Retinal pigment epithelial cell (primary cell): ENCODE measurements at regions not wholly inside any gene's neighbourhood (a gene's known extent, or its start where the extent isn't known, plus 50 kb on each side); places are given as distances from the start of the nearest gene placed in this dataset.

ENCODE experiments used
- DNase-seq: peaks from one replicate; pipeline ENCODE4 v3.0.0-alpha.2; 2010; ENCODE audit warnings: low read depth
- H3K4me3 ChIP-seq: 2 replicates; pipeline ENCODE4 v1.5.1; 2011; ENCODE audit warnings: mild to moderate bottlenecking, low read length, control low read depth, moderate library complexity
- TF ChIP-seq, protein P1 (sequence below): conservative IDR thresholded peaks from 2 replicates; pipeline ENCODE4 v1.5.1; 2011; ENCODE audit warnings: low read depth, low read length, control low read depth, inconsistent platforms

DNA sequence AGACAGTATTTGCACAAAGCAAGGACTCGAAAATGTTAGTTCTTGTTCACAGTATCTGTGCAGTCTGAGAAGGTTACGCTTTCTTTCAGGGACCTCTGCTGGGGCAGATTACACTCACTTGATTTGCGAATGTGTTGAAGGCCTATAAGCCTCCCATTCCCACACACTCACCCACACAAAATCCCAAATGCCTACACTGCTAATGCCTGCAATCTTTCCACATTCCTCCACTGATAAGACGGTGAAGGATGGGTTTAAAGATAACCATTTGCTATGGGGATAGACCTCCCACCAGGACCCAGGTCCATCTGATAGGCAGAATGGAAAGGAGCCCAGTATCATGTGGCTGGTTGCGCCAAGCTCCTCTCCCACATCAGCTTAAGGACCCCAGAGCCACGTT lies 394.9 kb upstream of the SALL1 start:
- TF ChIP-seq, protein P1, sequence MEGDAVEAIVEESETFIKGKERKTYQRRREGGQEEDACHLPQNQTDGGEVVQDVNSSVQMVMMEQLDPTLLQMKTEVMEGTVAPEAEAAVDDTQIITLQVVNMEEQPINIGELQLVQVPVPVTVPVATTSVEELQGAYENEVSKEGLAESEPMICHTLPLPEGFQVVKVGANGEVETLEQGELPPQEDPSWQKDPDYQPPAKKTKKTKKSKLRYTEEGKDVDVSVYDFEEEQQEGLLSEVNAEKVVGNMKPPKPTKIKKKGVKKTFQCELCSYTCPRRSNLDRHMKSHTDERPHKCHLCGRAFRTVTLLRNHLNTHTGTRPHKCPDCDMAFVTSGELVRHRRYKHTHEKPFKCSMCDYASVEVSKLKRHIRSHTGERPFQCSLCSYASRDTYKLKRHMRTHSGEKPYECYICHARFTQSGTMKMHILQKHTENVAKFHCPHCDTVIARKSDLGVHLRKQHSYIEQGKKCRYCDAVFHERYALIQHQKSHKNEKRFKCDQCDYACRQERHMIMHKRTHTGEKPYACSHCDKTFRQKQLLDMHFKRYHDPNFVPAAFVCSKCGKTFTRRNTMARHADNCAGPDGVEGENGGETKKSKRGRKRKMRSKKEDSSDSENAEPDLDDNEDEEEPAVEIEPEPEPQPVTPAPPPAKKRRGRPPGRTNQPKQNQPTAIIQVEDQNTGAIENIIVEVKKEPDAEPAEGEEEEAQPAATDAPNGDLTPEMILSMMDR, result no peak
- H3K4me3 ChIP-seq, result no peak overlapping the region
- DNase-seq, result no peak

DNA sequence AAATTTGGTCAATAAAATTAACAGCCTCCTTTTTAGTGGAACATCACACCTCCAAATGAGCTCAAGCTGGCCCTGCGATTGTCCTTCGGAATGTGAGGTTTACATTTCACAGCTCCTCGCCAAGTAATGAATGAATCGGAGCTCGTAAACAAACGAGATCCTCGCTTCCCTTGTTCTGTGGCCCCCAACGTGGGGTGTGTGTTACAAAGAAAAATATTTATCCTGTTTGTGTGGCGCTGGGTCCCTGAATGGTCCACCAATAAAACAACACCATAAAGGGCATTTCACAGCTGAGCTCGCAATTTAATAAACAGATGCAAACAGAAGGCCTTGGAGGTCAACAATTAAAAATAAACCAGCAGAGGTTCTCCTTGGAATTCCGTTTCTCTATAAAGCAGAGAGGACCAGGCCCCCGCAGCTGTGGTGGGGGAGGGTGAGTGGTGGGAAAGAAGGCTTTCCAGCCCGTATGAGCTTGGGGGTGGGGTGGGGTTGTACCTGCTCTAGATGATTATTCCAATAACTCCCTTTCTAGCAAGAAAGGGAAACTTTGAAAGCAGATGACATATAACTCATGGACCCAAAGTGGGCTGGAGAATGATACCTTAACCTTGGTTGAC lies 393.9 kb upstream of the SALL1 start:
- no peak overlapping the region for H3K4me3 ChIP-seq
- DNase-seq, result no peak
- TF ChIP-seq, protein P1, result no peak

DNA sequence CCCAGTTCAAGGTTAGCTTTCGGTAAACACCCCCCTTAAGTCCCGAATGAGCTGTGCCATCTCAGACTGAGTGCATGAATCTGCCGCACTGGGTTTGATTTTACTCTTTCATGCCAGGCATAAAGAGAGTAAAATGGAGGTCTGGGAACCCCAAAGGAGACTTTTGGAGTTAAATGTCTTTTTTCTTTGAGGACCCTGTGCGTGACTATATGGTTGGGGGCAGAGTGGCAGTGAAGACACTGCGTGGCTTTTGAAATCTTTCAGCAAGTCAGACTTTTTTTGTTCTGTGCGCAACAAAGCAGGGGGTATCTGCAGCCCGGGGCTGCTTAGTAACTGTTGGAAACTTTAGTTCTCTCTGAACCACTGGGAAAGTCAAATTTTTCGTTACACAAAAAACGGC lies 392.9 kb upstream of the SALL1 start:
- H3K4me3 ChIP-seq, result no peak overlapping the region
- TF ChIP-seq, protein P1, result no peak
- no peak for DNase-seq

DNA sequence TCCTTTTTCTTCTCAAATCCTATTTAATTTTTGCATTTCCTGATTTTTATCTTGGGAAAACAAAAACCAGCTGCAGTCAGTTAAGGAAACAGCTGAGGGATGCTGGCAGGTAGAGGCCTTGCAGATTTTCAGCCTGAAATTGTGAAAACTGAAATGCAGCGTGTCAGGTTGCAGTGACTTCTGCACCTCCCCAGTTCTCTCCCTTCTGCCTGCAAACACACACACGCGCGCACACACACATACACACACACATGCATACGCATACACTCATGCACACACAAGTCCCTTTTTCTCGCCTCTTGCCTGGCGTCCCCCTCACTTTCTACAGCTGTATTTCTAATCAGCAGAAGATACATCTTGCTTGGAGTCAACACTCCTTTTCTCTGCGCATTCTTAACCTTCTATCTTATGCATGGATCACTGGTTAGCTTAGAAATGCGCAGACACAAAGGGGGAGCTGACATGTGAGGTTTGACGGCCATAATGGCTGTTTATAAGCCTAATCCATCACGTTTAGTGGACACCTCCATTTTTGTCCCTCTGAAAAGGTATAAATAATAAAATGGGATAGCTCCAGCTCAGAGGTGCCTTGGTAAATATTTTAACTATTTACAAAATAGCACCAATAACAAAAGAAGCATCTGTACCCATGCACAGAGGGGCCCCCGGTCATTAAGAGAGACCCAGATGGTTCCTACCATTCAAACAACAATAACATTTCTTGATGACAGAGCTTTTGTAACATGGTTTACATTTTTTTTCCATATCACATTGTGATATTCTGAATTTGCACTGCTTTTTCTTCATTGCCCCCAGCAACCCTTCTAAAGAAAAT lies 392.1 kb upstream of the SALL1 start:
- H3K4me3 ChIP-seq, result no peak overlapping the region
- DNase-seq, result no peak
- TF ChIP-seq, protein P1, result no peak

DNA sequence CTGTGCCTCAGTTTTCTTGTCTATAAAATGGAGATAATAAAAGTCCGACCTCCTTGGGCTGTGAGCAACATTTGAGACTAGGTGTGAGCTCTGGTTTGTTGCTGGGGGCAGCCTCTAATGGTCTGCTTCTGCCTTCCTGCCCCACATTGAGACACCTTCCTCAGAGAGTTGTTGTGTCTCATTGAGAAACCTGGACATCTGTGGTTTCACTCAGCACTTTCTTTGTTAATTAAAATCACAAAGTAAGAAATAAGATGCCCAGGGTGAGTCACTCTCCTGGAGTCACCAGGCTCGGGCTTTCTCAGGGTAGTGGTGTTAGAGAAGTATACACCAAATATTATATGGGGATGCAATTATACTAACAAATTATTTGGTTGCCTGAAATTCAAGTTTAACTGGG lies 389.2 kb upstream of the SALL1 start:
- no peak overlapping the region for H3K4me3 ChIP-seq
- TF ChIP-seq, protein P1, result no peak
- no peak for DNase-seq

DNA sequence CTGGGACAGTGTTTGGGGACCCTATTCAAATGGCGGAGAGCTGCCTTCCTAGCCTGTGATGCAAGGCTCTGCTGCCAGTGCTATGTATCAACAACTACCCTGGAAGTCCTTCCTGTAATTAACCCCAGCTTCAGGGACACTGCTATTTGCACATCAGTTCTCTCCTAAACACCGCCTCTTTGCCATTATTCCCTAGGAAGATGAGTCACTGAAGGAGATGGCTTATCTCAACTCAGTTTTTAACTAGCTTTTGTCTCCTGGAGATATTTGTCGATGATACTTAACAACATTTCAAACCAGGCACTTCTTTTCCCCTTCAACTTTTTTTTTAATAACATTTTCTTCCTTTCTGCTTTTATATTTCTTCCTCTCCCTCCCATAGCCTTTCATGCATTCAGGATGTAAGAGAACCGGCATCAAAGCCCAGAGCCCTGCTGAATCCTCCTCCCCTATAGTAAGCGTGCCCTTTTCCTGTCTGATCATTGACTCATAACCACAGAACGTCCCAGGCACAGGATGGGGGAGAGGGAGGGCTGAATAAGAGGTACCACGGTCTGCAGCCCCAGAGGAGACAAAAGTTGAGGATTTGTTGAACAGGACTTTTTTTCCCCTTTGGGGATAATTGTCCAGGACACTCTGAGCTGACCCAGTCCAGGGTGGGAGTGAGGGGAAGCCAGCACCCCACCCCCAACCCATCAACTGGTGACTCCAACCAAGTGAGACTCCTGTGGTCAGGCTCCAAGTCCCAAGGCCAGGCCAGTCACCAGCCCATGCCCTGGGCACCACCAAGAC lies 387.8 kb upstream of the SALL1 start:
- no peak overlapping the region for H3K4me3 ChIP-seq
- TF ChIP-seq, protein P1, result no peak
- DNase-seq, result peak; percentile 59
